ENCODE measurements at regions not wholly inside any gene's neighbourhood (a gene's known extent, or its start where the extent isn't known, plus 50 kb on each side); places are given as distances from the start of the nearest gene placed in this dataset.

DNA sequence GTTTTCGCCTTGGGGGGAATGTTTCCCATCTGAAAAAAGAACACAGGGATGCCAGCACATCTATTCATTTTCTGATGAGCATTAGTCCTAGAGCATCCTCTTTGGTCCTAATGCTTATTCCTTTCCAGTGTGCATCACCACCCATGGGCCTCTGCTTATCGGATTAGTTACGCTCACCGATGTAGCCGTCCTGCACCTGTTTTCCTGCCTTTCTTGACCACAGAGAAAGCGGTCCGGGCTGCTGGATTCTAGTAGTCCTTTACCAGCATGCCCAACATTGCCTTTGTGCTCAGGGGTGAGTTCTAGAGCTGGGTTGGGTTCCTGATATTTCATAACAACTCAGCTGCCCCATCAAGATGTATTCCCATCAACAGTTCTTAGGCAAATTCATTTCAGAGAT, 2084.5 kb upstream of the C9orf72 start:
- TF ChIP-seq, protein P1, sequence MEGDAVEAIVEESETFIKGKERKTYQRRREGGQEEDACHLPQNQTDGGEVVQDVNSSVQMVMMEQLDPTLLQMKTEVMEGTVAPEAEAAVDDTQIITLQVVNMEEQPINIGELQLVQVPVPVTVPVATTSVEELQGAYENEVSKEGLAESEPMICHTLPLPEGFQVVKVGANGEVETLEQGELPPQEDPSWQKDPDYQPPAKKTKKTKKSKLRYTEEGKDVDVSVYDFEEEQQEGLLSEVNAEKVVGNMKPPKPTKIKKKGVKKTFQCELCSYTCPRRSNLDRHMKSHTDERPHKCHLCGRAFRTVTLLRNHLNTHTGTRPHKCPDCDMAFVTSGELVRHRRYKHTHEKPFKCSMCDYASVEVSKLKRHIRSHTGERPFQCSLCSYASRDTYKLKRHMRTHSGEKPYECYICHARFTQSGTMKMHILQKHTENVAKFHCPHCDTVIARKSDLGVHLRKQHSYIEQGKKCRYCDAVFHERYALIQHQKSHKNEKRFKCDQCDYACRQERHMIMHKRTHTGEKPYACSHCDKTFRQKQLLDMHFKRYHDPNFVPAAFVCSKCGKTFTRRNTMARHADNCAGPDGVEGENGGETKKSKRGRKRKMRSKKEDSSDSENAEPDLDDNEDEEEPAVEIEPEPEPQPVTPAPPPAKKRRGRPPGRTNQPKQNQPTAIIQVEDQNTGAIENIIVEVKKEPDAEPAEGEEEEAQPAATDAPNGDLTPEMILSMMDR (IDR thresholded peaks at IDR 0.05; ENCODE audit: low read depth, low read length, poor library complexity, severe bottlenecking) = no peak
- no peak for TF ChIP-seq EZH2phosphoT487 (IDR thresholded peaks at IDR 0.05; ENCODE audit: borderline replicate concordance, low read length)

Measured in DOHH2 (cell line).